ELF-1 (cell line): ENCODE measurements at regions not wholly inside any gene's neighbourhood (a gene's known extent, or its start where the extent isn't known, plus 50 kb on each side); places are given as distances from the start of the nearest gene placed in this dataset.

Source experiments
- DNase-seq: peaks from one replicate; pipeline ENCODE4 v3.0.0-alpha.2; 2016; ENCODE audit warnings: low read depth, low spot score

GRCh38 chr2:48254839-48255238, 59.6 kb upstream of the FOXN2 start:
- DNase-seq = no peak

DNA sequence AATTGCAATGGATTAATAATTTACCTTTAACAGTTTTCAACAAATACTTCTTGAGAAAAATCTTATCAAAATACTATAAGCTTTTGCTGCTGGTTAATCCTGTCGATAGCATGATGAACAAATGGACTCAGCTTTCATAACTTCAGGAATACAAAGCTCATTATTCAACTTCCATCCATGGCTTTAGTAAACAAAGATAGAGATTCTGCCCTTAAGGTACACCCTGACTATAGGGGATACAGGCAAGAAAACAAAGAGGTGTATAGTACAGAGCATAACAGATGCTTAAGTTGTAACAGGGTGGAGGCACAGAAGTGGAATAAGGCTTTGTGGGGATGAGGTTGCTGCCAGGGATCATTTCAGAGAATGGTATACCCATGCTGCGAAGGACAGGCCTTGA, 57.0 kb upstream of the FOXN2 start:
- DNase-seq = no peak

DNA sequence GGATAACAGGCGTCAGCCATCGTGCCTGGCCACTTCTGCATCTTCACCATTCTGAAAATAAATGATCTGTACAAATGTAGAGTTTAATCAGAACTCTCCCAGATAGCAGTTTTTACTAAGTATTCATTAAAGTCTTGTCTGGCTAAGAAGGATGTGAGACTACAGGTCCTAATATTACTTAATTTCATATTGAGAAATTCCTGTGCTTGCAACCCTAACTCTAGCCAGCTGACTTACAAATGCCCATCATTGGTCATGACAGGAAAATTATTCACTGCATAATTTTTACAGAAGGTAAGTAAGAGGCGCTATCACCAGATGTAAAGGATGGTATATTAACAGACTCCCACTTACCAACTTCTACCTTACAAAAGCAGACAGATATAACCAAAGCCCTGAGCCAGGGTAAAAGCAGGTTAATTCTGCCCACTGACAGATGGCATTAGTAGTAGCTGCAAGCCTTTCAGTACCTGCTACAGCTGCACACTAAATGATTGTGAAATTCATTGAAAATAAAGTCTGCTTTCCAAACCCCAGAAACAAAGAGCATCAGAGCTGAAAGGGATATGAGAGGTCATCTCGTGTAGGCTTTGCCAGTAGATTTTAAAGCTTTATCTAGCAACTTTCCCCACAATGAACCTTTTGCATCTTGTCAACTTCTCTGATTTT, 55.9 kb upstream of the FOXN2 start:
- no peak for DNase-seq

DNA sequence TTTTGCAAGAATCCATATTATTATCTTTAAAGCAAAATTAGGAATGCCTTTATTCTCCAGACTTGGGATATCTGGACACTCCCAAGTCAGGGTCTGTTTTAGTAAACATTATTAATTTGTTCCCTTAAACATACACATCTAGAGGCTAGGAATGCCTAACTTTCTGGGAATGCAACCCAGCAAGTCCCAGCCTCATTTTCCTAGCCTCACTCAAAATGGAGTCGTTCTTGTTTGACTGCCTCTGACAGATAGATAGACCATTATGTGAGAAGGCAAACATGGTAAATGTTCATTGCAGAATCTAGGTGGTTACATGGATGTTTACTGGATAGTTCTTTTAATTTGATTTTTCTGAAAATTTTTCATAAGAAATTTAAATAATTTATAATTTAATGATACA, 54.7 kb upstream of the FOXN2 start:
- no peak for DNase-seq

DNA sequence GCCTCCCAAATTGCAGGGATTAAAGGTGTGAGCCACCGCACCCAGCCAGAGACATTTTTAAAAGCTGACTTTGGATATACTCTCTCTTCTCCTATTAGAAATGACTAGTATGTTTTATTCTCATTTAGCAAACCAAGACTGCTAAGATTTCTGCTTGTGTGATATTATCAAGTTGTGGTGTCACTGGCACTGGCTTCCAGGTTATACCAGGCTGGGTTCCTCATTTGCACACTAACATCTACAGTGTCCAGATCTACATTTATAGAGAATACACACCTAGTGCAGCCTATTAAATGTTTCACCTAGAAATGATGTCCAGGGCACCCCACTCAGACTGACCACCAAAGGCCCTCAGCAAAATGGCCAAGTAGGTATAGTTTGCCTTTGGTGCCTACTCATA, 49.9 kb upstream of the FOXN2 start:
- DNase-seq = no peak
